Stomach (tissue), 8 donors: ENCODE measurements at regions not wholly inside any gene's neighbourhood (a gene's known extent, or its start where the extent isn't known, plus 50 kb on each side); places are given as distances from the start of the nearest gene placed in this dataset.

Experiments used
- DNase-seq, 2 donors: peaks; one replicate each; pipeline versions ENCODE4 v3.0.0 to v3.0.0-alpha.2; 2013 to 2019
- H3K27ac ChIP-seq, 5 donors: fragments of 200-600 bp in 4 of 5; sonication (generic) in 4 of 5; one replicate each; pipeline ENCODE4 v1.5.1; 2013 to 2019; ENCODE audit warnings: mild to moderate bottlenecking in 1 of 5, moderate library complexity in 1 of 5
- H3K27me3 ChIP-seq, 3 donors: fragments of 200-600 bp; sonication (generic); one replicate each; pipeline ENCODE4 v1.5.1; 2017 to 2019; ENCODE audit warnings: mixed run types in 1 of 3
- H3K36me3 ChIP-seq, 4 donors: fragments of 200-600 bp; sonication (generic); 1 replicate in 3 of 4; 2 replicates in 1 of 4; pipeline ENCODE4 v1.5.1; 2016 to 2019
- H3K4me1 ChIP-seq, 4 donors: fragments of 200-600 bp; sonication (generic); one replicate each; pipeline ENCODE4 v1.5.1; 2016 to 2019
- H3K4me3 ChIP-seq, 4 donors: fragments of 200-600 bp; sonication (generic) in 3 of 4; one replicate each; pipeline ENCODE4 v1.5.1; 2016 to 2019; ENCODE audit warnings: mild to moderate bottlenecking in 1 of 4
- H3K9me3 ChIP-seq, 4 donors: fragments of 200-600 bp; sonication (generic); one replicate each; pipeline ENCODE4 v1.5.1; 2016 to 2019
- EP300 ChIP-seq: sonication (generic); formaldehyde crosslinking; IDR thresholded peaks from one replicate; pipeline ENCODE4 v1.6.1; 2017; ENCODE audit warnings: antibody characterized with exemption
- POLR2A ChIP-seq, 4 donors: fragments of 450-650 bp; IDR thresholded peaks; one replicate each; pipeline ENCODE4 v1.6.1; 2016; ENCODE audit warnings: antibody characterized with exemption in 4 of 4, control low read depth in 2 of 4, mild to moderate bottlenecking in 1 of 4, moderate library complexity in 1 of 4
- POLR2AphosphoS5 ChIP-seq, 3 donors: sonication (generic); formaldehyde crosslinking; IDR thresholded peaks; one replicate each; pipeline ENCODE4 v1.6.1; 2016; ENCODE audit warnings: antibody characterized with exemption in 3 of 3
- WGBS, 5 donors: extraction: QIAGEN DNeasy Blood & Tissue Kit in 3 of 5; methylation state at CpG; one replicate each; pipeline versions ENCODE4 v1.1.5 to v1.1.7; 2013 to 2018; 5-methylcytosine and 5-hydroxymethylcytosine counted together
- intact Hi-C: fragments of 100-400 bp; cut with DNase I; formaldehyde crosslinking; loops from one replicate; pipeline ENCODE4 v1.15.1; 2023; ENCODE audit warnings: low total_unique reads
- TF ChIP-seq, protein P1 (sequence below), 7 experiments: fragments of 450-650 bp in 4 of 7; fragments of 200-600 bp in 3 of 7; sonication (generic) in 3 of 7; IDR thresholded peaks; one replicate each; pipeline ENCODE4 v1.5.1; 2016 to 2019; ENCODE audit warnings: antibody characterized with exemption in 7 of 7, control low read depth in 2 of 7, mild to moderate bottlenecking in 1 of 7
- donor health status: healthy with polysubstance abuse.
- donor health status: Bipolar disorder and iron deficiency.
- donor health status: healthy.

DNA sequence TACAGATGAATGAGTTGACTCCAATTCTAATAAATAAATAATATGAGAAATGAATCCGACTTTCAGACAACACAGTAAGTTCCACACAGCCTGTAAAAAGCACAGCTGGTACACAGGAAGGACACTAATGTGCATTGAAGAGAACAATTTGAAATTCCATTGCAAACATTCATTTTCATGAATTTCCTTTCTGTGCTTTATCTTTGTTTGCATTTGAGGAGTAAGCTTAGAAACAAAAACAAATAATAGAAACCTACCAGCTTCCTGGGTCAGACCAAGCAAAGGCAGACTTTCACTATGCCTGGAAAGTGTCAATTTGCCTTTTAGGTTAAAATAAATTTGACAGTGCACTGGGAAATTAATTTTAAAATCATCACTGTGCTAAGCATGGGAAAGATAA lies 143.8 kb upstream of the VLDLR start:
- Histone ChIP-seq H3K4me3 (no peak overlapping the region), H3K4me1 (peaks cover 0 to 9% (median 6%) of the 10 kb centered on the region in 4 donors), H3K27ac (peak overlapping the region in 1 of 5 donors; percentile 43), H3K36me3 (no peaks in the 10 kb centered on the region), H3K27me3 (no peaks in the 10 kb centered on the region), H3K9me3 (no peaks in the 10 kb centered on the region)
- WGBS, 5 donors = 16 to 41% (median 24%) methylated on average over 1 of the region's 1 CpG
- peak in 1 of 2 donors; percentile 30 for DNase-seq
- TF ChIP-seq, protein P1, sequence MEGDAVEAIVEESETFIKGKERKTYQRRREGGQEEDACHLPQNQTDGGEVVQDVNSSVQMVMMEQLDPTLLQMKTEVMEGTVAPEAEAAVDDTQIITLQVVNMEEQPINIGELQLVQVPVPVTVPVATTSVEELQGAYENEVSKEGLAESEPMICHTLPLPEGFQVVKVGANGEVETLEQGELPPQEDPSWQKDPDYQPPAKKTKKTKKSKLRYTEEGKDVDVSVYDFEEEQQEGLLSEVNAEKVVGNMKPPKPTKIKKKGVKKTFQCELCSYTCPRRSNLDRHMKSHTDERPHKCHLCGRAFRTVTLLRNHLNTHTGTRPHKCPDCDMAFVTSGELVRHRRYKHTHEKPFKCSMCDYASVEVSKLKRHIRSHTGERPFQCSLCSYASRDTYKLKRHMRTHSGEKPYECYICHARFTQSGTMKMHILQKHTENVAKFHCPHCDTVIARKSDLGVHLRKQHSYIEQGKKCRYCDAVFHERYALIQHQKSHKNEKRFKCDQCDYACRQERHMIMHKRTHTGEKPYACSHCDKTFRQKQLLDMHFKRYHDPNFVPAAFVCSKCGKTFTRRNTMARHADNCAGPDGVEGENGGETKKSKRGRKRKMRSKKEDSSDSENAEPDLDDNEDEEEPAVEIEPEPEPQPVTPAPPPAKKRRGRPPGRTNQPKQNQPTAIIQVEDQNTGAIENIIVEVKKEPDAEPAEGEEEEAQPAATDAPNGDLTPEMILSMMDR (IDR thresholded peaks at IDR 0.05) = no peak
- no peak for TF ChIP-seq POLR2A (IDR thresholded peaks at IDR 0.05)
- no peak for TF ChIP-seq EP300
- TF ChIP-seq POLR2AphosphoS5 (IDR thresholded peaks at IDR 0.05) = no peak
- intact Hi-C loops = no loop called here

- no peaks in the 10 kb centered on the region for H3K36me3 ChIP-seq
- intact Hi-C loops = no loop called here
- 69 to 74% (median 73%) methylated on average over 3 of the region's 3 CpGs for WGBS, 5 donors
These were observed 143.2 kb upstream of the VLDLR start for GRCh38 chr9:2478421-2478820.

GRCh38 chr9:2479056-2479565 lies 142.5 kb upstream of the VLDLR start:
- no peak overlapping the region for H3K27ac ChIP-seq
- no peak for TF ChIP-seq EP300
- TF ChIP-seq POLR2A (IDR thresholded peaks at IDR 0.05) = no peak
- TF ChIP-seq POLR2AphosphoS5 (IDR thresholded peaks at IDR 0.05) = no peak
- TF ChIP-seq, protein P1 (IDR thresholded peaks at IDR 0.05) = no peak
- H3K4me3 ChIP-seq = no peak overlapping the region
- no peaks in the 10 kb centered on the region for H3K36me3 ChIP-seq
- H3K4me1 ChIP-seq = peaks cover 0 to 9% (median 6%) of the 10 kb centered on the region in 4 donors
- no peak for DNase-seq
- WGBS, 5 donors = 82 to 94% (median 93%) methylated on average over 2 of the region's 2 CpGs
- H3K27me3 ChIP-seq = no peaks in the 10 kb centered on the region
- intact Hi-C loops = no loop called here
- no peaks in the 10 kb centered on the region for H3K9me3 ChIP-seq

More at GRCh38 chr9:2478421-2478820, 143.2 kb upstream of the VLDLR start:
- DNase-seq = no peak
- H3K9me3 ChIP-seq = no peaks in the 10 kb centered on the region
- H3K4me3 ChIP-seq = no peak overlapping the region
- H3K27ac ChIP-seq = peak overlapping the region in 1 of 5 donors; percentile 43
- TF ChIP-seq POLR2AphosphoS5 (IDR thresholded peaks at IDR 0.05) = no peak
- TF ChIP-seq, protein P1 (IDR thresholded peaks at IDR 0.05) = no peak
- TF ChIP-seq POLR2A (IDR thresholded peaks at IDR 0.05) = no peak
- no peak for TF ChIP-seq EP300
- peaks cover 0 to 9% (median 6%) of the 10 kb centered on the region in 4 donors for H3K4me1 ChIP-seq
- H3K27me3 ChIP-seq = no peaks in the 10 kb centered on the region

- peaks cover 0 to 9% (median 6%) of the 10 kb centered on the region in 4 donors for H3K4me1 ChIP-seq
- H3K27me3 ChIP-seq = no peaks in the 10 kb centered on the region
- H3K4me3 ChIP-seq = no peak overlapping the region
- intact Hi-C loops = no loop called here
- WGBS, 5 donors = 90 to 97% (median 95%) methylated on average over 4 of the region's 4 CpGs
- no peaks in the 10 kb centered on the region for H3K9me3 ChIP-seq
- TF ChIP-seq, protein P1 (IDR thresholded peaks at IDR 0.05) = no peak
- no peak for TF ChIP-seq EP300
- no peaks in the 10 kb centered on the region for H3K36me3 ChIP-seq
- no peak for DNase-seq
- H3K27ac ChIP-seq = no peak overlapping the region
These were observed 141.2 kb upstream of the VLDLR start for GRCh38 chr9:2480255-2480837.
